Pulmonary artery endothelial cell (primary cell): ENCODE measurements at regions not wholly inside any gene's neighbourhood (a gene's known extent, or its start where the extent isn't known, plus 50 kb on each side); places are given as distances from the start of the nearest gene placed in this dataset.

Experiments used
- DNase-seq: peaks from one replicate; pipeline ENCODE4 v3.0.0-alpha.2; 2011; ENCODE audit warnings: low read depth, low spot score

GRCh38 chr12:92615086-92615485 is 87.7 kb upstream of the PLEKHG7 start:
- no peak for DNase-seq

- DNase-seq = no peak
Measured at GRCh38 chr12:92614502-92614901, 88.3 kb upstream of the PLEKHG7 start.

DNA sequence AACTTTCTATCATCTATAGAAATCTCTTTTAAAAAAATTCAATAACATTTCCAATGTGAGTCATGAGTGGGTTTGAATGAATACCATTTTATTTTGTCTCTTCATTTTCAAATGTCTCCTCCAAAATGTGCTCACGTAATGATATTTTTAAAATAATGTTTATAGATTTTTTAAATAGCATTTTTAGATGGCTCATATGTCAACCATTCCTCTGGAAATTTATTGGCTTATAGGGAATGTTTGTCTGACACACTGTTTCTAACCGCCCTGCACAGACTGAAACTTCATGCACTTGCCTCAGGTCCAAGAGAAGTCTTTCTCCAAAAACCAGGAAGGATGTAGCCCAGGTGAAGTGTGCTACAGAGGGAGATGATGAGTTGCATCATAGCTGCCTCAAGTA is 88.8 kb upstream of the PLEKHG7 start:
- no peak for DNase-seq

- DNase-seq = no peak
Measured at GRCh38 chr12:92612611-92613010, 90.2 kb upstream of the PLEKHG7 start.

GRCh38 chr12:92608151-92609091 is 94.4 kb upstream of the PLEKHG7 start:
- DNase-seq = no peak

DNA sequence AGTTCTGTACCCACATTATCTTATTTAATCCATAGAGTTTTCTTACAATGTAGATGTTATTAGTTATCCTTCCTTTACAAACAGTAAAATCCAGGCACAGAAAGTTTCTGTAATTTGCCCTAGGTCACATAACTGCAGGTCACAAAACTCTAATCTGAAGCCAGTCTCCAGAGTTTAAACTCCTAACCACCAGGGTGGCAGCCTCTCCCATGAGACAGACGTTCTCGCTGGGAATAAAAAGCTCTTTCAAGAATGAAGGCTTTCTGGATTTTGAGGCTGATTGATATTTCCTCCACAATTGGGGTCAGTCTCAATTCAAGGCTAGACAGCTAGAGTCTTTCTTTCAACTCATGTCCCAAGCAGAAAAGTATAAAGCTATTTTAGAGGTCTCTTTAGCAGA is 95.8 kb upstream of the PLEKHG7 start:
- DNase-seq = no peak

GRCh38 chr12:92605621-92606170 is 97.1 kb upstream of the PLEKHG7 start:
- DNase-seq = no peak

DNA sequence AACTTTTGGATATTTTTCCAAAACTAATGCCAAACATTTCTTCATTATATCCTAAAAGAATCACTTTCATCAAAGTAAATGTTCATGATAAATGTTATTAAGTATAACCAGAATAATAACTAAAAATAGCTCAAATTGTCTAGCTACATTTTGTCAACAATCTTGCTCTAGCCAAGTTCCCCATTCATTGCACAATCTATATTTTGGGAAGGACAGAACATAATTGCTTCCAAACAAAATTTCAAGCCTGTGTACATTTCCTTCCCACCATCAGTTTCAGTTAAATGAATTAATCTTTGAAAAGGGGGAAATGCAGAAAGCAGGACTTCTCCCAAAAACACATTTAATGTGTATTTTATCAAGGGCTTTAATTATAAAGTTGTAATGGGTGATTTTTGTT is 98.0 kb upstream of the PLEKHG7 start:
- no peak for DNase-seq

DNA sequence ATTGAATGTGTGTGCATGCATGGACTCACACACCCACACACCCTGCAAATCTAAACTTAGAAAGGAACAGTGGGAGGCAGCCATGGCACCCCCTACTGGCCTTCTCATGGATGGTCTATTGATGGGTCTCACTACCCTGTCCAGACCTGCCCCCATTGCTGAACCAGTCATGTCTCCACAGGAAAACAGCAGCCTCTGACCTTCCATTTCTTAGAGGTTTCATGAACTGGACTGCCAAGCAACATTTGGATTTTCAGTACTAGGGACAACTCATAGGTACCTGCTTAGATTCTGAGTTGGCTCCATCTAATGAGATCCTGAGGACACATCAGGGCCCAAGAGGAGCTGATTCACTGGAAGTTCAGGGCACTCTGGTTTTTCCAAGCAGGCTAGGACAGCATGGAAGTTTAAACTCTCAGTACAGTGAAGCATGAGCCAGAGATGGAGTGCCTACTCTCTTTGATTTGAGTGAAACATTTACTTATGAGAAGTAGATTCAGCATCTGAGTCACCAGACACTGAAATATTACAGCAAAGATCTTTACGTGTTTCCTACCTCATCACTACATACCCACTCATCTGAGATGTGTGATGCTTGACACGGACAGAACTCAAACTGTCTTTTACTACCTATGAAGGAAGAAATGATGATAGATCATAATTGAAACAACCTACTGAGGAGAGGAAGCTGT is 98.9 kb upstream of the PLEKHG7 start:
- no peak for DNase-seq

DNA sequence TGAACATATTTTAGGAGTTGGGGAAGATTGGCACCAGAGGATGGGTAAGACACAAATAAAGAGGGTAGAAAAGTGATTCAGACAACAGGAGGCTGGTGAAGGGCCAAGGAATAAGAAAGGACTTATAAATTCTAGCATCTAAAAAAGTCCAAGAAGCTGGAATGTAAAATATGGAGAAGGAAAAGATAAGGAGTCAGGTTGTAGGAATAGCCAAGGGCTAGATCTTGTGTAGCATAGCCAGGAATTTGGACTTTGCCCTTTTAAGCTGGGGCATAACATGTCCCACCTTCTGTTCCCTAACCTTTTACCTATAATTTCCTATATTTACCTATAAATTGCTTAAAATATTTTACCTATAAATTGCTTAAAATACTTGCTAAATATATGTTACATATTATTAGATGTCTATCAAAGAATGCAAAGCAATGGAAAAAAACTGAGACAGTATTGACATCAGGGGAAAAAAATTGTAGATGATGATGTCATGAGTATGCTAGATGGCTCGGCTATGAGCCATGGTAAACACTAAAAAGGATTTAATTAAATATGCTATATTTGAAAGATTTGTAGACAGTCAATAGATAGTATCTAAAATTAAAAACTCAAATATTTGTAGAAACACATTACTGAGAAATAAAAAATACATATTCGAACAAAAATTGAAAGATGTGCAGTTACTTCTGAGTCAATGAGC is 99.7 kb upstream of the PLEKHG7 start:
- no peak for DNase-seq

DNA sequence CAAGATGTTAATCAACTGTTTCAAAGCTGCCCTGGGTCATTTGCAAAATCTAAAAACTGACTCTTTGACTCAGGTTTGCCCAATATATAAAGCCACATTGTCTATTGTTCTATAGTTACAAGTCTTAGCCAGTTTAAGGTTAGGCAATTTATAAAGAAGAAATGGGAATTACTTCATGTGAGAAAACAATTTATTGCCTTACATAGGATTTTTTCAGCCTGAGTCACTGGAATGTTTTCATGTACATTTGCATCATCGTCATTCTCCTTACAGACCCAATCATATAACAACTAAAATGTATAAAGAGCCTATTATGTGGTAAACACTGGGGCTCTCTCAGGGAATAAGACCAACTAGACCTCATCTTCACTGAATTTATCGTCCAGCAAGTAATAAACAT is 100.3 kb upstream of the PLEKHG7 start:
- DNase-seq = peak; percentile 4

DNA sequence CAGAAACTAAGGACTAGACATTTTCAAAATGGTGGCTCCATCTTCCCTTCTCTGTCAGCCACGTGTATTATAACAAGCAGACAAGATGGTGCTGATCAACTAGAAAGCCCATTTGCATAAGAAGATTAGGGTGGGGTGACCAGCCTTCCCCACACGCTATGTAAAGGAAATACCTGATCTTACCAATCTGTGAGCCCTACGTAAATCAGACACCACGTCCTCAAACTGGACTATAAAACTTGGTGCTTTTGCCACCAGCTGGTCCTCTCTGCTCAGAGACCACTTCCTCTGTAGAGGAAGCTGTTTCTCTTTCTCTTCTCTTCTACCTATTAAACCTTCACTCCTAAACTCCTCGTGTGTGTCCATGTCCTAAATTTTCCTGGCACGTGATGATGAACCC is 101.1 kb upstream of the PLEKHG7 start:
- DNase-seq = no peak

DNA sequence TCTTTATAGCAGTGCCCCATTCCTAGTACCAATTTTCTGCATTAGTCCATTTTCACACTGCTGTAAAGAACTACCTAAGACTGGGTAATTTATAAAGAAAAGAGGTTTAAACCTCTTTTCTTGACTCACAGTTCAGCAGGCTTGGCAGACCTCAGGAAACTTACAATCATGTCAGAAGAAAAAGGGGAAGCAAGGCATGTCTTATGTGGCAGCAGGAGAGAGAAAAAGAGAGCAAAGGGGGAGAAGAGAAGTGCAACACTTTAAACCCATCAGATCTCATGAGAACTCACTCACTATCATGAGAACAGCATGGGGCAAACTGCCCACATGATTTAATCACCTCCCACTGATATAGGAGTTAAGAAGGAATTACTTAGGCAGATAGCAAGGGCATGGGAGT is 101.6 kb upstream of the PLEKHG7 start:
- DNase-seq = no peak

GRCh38 chr12:92600052-92600451 is 102.7 kb upstream of the PLEKHG7 start:
- no peak for DNase-seq

DNA sequence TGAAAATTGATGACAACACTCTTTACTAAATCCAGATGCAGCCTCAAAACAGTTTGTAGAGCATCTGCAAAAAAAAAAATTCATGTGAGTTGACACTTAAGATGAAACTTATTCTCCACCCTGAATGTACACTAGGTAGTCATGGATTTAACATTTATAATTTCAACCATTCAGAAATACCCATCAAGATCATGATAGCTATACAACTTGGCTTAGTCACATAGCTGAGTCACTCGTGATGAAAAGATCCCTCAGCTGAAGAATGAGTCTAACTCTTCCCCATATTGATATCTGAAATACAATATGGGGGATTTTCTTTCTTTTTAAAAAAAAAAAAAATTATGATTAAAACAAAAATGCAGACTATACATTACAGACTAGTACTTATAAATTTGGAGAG is 104.8 kb upstream of the PLEKHG7 start:
- no peak for DNase-seq

- DNase-seq = no peak
Measured at GRCh38 chr12:92597118-92597517, 105.7 kb upstream of the PLEKHG7 start.

GRCh38 chr12:92596383-92596782 is 106.4 kb upstream of the PLEKHG7 start:
- DNase-seq = no peak

GRCh38 chr12:92595663-92596062 is 107.1 kb upstream of the PLEKHG7 start:
- no peak for DNase-seq

DNA sequence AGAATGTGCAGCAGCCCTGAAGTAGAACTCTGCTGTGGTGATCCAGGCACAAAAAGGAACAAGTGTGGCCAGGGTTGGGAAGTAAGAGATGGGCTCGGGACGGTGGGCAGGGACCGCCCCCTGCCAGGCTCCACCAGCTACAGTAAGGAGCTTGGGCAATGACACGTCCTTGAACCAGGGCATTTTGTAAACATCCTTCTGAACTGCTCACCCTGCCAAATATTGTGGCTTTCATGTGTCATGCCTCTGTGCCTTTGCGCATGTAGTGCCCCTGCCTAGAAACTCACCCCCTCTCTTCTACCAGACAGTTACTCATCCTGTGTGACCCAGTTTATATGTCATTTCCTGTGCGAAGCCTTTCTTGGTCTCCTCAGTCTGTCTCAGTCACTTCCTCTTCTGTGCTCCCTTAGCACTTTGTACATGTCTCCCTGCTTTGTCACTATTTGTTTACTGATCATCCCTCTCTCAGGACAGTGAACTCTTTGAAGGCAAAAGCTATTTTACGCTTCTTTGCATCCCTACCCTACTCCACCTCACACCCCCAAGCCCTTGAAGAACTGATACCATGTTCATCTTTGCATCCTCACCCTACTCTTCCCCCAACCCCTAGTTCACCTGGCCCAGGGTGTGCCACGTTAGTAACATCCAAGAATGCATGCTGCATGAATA is 108.9 kb upstream of the PLEKHG7 start:
- DNase-seq = peak; percentile 4

- no peak for DNase-seq
Measured at GRCh38 chr12:92585115-92585727, 117.6 kb upstream of the PLEKHG7 start.

DNA sequence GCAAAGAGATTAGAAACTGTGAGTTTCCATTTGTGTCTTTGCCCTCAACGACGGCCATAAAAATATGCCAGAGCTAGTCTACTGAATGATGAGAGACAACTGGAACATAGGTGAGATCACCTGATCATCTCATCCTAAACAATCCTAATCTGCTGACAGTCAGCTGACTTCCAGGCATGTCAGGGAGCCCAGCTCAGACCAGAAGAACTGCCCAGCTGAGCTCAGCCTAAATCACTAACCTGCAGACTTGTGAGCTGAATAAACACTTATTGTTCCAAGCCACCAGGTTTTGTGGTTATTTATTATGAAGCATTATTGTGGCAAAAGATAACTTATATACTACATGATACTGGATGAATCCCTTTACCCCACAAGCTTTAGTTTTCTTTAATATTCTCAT is 118.9 kb upstream of the PLEKHG7 start:
- DNase-seq = no peak
